ENCODE measurements at regions not wholly inside any gene's neighbourhood (a gene's known extent, or its start where the extent isn't known, plus 50 kb on each side); places are given as distances from the start of the nearest gene placed in this dataset.

DNA sequence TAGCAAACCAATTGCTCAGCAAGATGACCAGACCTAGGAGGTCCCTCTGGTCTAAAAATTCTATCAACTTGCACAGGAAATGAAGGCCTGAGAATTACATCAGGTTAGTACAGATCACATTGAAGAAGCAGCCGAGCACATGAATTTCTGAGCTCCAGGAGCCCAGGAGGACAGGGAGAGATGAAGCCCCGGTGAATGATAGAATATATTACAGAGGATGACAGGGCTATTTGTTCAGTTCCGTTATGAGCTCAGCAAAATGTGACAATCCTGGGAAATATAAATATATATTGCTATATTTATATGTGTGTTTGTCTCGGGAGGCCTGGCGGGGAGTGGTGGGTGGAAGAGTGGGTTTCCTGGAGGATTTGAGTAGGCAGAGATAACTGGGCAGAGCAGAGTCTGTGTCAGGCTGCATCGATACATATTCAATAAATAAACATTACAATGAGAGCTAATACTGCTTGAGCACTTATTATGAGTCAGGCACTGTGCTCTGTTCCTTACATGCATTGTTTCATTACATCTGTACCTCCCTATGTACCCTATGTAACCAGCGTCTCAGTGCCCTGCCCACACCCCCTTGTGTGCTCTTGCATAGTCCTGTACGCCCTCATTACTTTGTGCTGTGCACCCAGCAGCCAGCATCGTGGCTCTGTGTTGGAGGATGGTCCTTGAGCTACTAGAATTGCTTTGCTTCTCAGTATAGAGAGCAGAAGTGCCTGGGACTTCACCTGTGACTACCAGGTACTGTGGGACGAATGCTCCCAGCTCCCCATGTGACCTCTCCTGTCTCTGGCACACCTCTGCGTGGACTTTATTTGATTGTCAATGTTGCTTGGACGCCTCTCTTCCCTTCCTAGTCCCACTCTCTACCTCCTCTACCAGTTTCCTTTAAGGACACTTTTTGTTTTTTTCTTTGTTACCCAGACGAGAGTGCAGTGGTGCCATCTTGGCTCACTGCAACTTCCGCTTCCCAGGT is 58.1 kb upstream of the KLF9 start:
- TF ChIP-seq, protein P1, sequence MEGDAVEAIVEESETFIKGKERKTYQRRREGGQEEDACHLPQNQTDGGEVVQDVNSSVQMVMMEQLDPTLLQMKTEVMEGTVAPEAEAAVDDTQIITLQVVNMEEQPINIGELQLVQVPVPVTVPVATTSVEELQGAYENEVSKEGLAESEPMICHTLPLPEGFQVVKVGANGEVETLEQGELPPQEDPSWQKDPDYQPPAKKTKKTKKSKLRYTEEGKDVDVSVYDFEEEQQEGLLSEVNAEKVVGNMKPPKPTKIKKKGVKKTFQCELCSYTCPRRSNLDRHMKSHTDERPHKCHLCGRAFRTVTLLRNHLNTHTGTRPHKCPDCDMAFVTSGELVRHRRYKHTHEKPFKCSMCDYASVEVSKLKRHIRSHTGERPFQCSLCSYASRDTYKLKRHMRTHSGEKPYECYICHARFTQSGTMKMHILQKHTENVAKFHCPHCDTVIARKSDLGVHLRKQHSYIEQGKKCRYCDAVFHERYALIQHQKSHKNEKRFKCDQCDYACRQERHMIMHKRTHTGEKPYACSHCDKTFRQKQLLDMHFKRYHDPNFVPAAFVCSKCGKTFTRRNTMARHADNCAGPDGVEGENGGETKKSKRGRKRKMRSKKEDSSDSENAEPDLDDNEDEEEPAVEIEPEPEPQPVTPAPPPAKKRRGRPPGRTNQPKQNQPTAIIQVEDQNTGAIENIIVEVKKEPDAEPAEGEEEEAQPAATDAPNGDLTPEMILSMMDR (IDR thresholded peaks at IDR 0.05 in 4 of 5, conservative IDR thresholded peaks at IDR 0.05 in 1 of 5): no peak
- no peak for TF ChIP-seq POLR2A (IDR thresholded peaks at IDR 0.05)
